ENCODE measurements at regions not wholly inside any gene's neighbourhood (a gene's known extent, or its start where the extent isn't known, plus 50 kb on each side); places are given as distances from the start of the nearest gene placed in this dataset.

GRCh38 chr7:12002428-12002827 lies 170.4 kb upstream of the THSD7A start:
- Histone ChIP-seq H3K4me2 (ENCODE audit: low read length) (no peak overlapping the region), H3K36me3 (ENCODE audit: insufficient read depth, low read length) (no peaks in the 10 kb centered on the region), H3K4me3 (ENCODE audit: low read depth, low read length, poor library complexity, severe bottlenecking) (no peak overlapping the region), H2AFZ (ENCODE audit: low read length) (no peak overlapping the region), H3K4me1 (ENCODE audit: insufficient read depth, low read length, poor library complexity, severe bottlenecking) (no peaks in the 10 kb centered on the region), H3K9me3 (ENCODE audit: low read length) (no peaks in the 10 kb centered on the region), H3K9me2 (ENCODE audit: insufficient read depth, low read length) (no peaks in the 10 kb centered on the region), H4K20me1 (ENCODE audit: insufficient read depth, low read length) (no peaks in the 10 kb centered on the region), H3K27ac (ENCODE audit: low read depth, low read length, poor library complexity, severe bottlenecking) (no peak overlapping the region), H3K79me2 (ENCODE audit: insufficient read depth, low read depth, low read length) (no peaks in the 10 kb centered on the region)
- ChIA-PET CTCF (ENCODE audit: unreplicated experiment) (no interaction called here), POLR2A (interaction anchor here (0.6 kb wide), 1 partner anchor 1849 kb away, joined by 3 read pairs; no protein-coding TSS in a partner anchor)
- DNase-seq (ENCODE audit: low spot score): no peak
- no TSS peak for BruUV-seq (replicated peaks)
- no peak for TF ChIP-seq EZH2phosphoT487 (IDR thresholded peaks at IDR 0.05; ENCODE audit: borderline replicate concordance, low read depth, low read length)
- no peak for TF ChIP-seq CTCF (conservative IDR thresholded peaks at IDR 0.05; ENCODE audit: low read length)
- intact Hi-C loops (cut with micrococcal nuclease; ENCODE audit: unreplicated experiment): no loop called here

- no peaks in the 10 kb centered on the region for H3K4me1 ChIP-seq (ENCODE audit: insufficient read depth, low read length, poor library complexity, severe bottlenecking)
- no peaks in the 10 kb centered on the region for H3K79me2 ChIP-seq (ENCODE audit: insufficient read depth, low read depth, low read length)
- ChIA-PET CTCF (ENCODE audit: unreplicated experiment) (no interaction called here), POLR2A (interaction anchor here (1.2 to 1.6 kb wide), 2 partner anchors 12 to 17 kb away, joined by 3 to 4 read pairs; no protein-coding TSS in a partner anchor)
- TF ChIP-seq CTCF (conservative IDR thresholded peaks at IDR 0.05; ENCODE audit: low read length) (no peak), EZH2phosphoT487 (IDR thresholded peaks at IDR 0.05; ENCODE audit: borderline replicate concordance, low read depth, low read length) (no peak)
- H3K4me2 ChIP-seq (ENCODE audit: low read length): no peak overlapping the region
- intact Hi-C loops (cut with micrococcal nuclease; ENCODE audit: unreplicated experiment): no loop called here
- H4K20me1 ChIP-seq (ENCODE audit: insufficient read depth, low read length): no peaks in the 10 kb centered on the region
- no peaks in the 10 kb centered on the region for H3K9me2 ChIP-seq (ENCODE audit: insufficient read depth, low read length)
- no peaks in the 10 kb centered on the region for H3K36me3 ChIP-seq (ENCODE audit: insufficient read depth, low read length)
- no peak overlapping the region for H3K27ac ChIP-seq (ENCODE audit: low read depth, low read length, poor library complexity, severe bottlenecking)
- no peak for DNase-seq (ENCODE audit: low spot score)
- no peaks in the 10 kb centered on the region for H3K9me3 ChIP-seq (ENCODE audit: low read length)
- H3K4me3 ChIP-seq (ENCODE audit: low read depth, low read length, poor library complexity, severe bottlenecking): no peak overlapping the region
- no peak overlapping the region for H2AFZ ChIP-seq (ENCODE audit: low read length)
- BruUV-seq (replicated peaks): no TSS peak
These were observed 172.6 kb upstream of the THSD7A start for GRCh38 chr7:12004581-12004980.

DNA sequence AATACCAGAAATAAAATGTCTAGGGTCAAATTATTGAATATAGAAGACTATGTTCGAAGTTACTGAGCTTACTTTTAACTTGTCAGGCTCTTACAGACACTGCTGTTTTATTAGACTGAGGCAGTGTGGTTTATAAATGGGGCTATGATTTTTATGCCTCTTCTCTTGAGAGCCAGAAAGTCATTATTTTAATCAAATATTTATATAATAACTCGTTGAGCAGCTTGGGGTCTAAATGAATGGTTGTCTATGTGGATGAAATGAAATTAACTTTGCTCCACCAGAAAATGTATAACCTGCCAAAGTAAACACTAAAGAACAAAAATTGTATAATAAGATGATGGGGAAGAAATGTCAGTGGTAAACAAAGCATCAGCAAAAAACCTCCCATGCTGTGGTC lies 175.6 kb upstream of the THSD7A start:
- H2AFZ ChIP-seq (ENCODE audit: low read length): no peak overlapping the region
- H4K20me1 ChIP-seq (ENCODE audit: insufficient read depth, low read length): no peaks in the 10 kb centered on the region
- H3K9me2 ChIP-seq (ENCODE audit: insufficient read depth, low read length): no peaks in the 10 kb centered on the region
- no peak overlapping the region for H3K27ac ChIP-seq (ENCODE audit: low read depth, low read length, poor library complexity, severe bottlenecking)
- H3K4me2 ChIP-seq (ENCODE audit: low read length): no peak overlapping the region
- no peak for TF ChIP-seq CTCF (conservative IDR thresholded peaks at IDR 0.05; ENCODE audit: low read length)
- TF ChIP-seq EZH2phosphoT487 (IDR thresholded peaks at IDR 0.05; ENCODE audit: borderline replicate concordance, low read depth, low read length): no peak
- H3K4me3 ChIP-seq (ENCODE audit: low read depth, low read length, poor library complexity, severe bottlenecking): no peak overlapping the region
- no peaks in the 10 kb centered on the region for H3K36me3 ChIP-seq (ENCODE audit: insufficient read depth, low read length)
- intact Hi-C loops (cut with micrococcal nuclease; ENCODE audit: unreplicated experiment): no loop called here
- no peak for DNase-seq (ENCODE audit: low spot score)
- H3K79me2 ChIP-seq (ENCODE audit: insufficient read depth, low read depth, low read length): no peaks in the 10 kb centered on the region
- ChIA-PET POLR2A (no interaction called here), CTCF (ENCODE audit: unreplicated experiment) (no interaction called here)
- H3K9me3 ChIP-seq (ENCODE audit: low read length): no peaks in the 10 kb centered on the region
- no peaks in the 10 kb centered on the region for H3K4me1 ChIP-seq (ENCODE audit: insufficient read depth, low read length, poor library complexity, severe bottlenecking)
- no TSS peak for BruUV-seq (replicated peaks)

Measured in OCI-LY7 (cell line).